HepG2 (cell line): ENCODE measurements at regions not wholly inside any gene's neighbourhood (a gene's known extent, or its start where the extent isn't known, plus 50 kb on each side); places are given as distances from the start of the nearest gene placed in this dataset.

ENCODE experiments used
- ATAC-seq: fragments of 200-7000 bp; cut with Tn5 transposase; 3 replicates; pipeline ENCODE4 v1.9.1; 2020; ENCODE audit warnings: mild to moderate bottlenecking, moderate library complexity
- BruUV-seq: library from RNA; stranded (reverse); fragments of 400-500 nt; replicated peaks from 2 replicates; lab custom pipeline; 2021; lab: Mats Ljungman, UMichigan
- CTCF ChIA-PET: fragments of 300-600 bp; formaldehyde crosslinking; extraction: SDS; loops from one replicate; lab custom pipeline; 2021; ENCODE audit warnings: low total read pairs, inconsistent platforms, low intra/inter-chr PET ratio; lab: Yijun Ruan, JAX
- POLR2A ChIA-PET: fragments of 350-600 bp; sonication (Branson Sonifier 250); formaldehyde crosslinking; loops from one replicate; lab custom pipeline; 2020; ENCODE audit warnings: antibody characterized with exemption, inconsistent platforms; lab: Yijun Ruan, JAX
- DNase-seq: peaks from one replicate; pipeline ENCODE4 v3.0.0-alpha.2; 2015; ENCODE audit warnings: low spot score
- FAIRE-seq: peaks from 3 replicates; lab custom pipeline; 2011; peaks lifted over from hg19 to GRCh38; lab: Jason Lieb, UNC
- H2AFZ ChIP-seq: one replicate; pipeline ENCODE4 v1.6.1; 2011; ENCODE audit warnings: low read length, inconsistent platforms
- H3K27ac ChIP-seq: fragments of 300-600 bp; 3 replicates; pipeline ENCODE4 v1.8.0; 2011; ENCODE audit warnings: mixed run types, mild to moderate bottlenecking, mixed read lengths, low read length, inconsistent platforms; ENCODE audit not compliant: insufficient read depth; ENCODE audit errors: extremely low read length
- H3K27me3 ChIP-seq, 2 experiments: fragments of 200-600 bp in 1 of 2; 2 replicates in 1 of 2; 3 replicates in 1 of 2; pipeline versions ENCODE4 v1.6.0 to v1.8.0; 2011; ENCODE audit warnings: low read length in 2 of 2, mild to moderate bottlenecking in 2 of 2, moderate library complexity in 2 of 2, inconsistent platforms in 1 of 2; ENCODE audit not compliant: insufficient read depth in 2 of 2, control insufficient read depth in 1 of 2
- H3K36me3 ChIP-seq, 2 experiments: fragments of 200-600 bp in 1 of 2; replicated peaks in 1 of 2; 2 replicates in 1 of 2; 3 replicates in 1 of 2; pipeline versions ENCODE4 v1.5.1 to v1.8.0; 2011; ENCODE audit warnings: low read length in 2 of 2, inconsistent platforms in 1 of 2; ENCODE audit not compliant: insufficient read depth in 2 of 2, control insufficient read depth in 1 of 2
- H3K4me1 ChIP-seq: 2 replicates; pipeline ENCODE4 v1.5.1; 2012; ENCODE audit warnings: low read length, inconsistent platforms; ENCODE audit not compliant: insufficient read depth
- H3K4me2 ChIP-seq: 2 replicates; pipeline ENCODE4 v1.6.0; 2011; ENCODE audit warnings: low read depth, low read length, inconsistent platforms
- H3K4me3 ChIP-seq, 3 experiments: fragments of 200-600 bp in 1 of 3; sonication (generic), shearing (Covaris generic) in 1 of 3; replicated peaks in 1 of 3; 2 replicates each; pipeline ENCODE4 v1.5.1; 2011 to 2016; ENCODE audit warnings: low read length in 3 of 3, inconsistent platforms in 2 of 3, low read depth in 2 of 3, mild to moderate bottlenecking in 2 of 3, control low read depth in 1 of 3, mixed read lengths in 1 of 3; ENCODE audit not compliant: insufficient read depth in 1 of 3
- H3K79me2 ChIP-seq: one replicate; pipeline ENCODE4 v1.6.1; 2011; ENCODE audit warnings: low read length, inconsistent platforms; ENCODE audit not compliant: insufficient read depth
- H3K9ac ChIP-seq: 2 replicates; pipeline ENCODE4 v1.6.0; 2011; ENCODE audit warnings: mild to moderate bottlenecking, low read depth, low read length, inconsistent platforms; ENCODE audit not compliant: insufficient read depth
- H3K9me3 ChIP-seq: 2 replicates; pipeline ENCODE4 v1.5.1; 2012; ENCODE audit warnings: mild to moderate bottlenecking, low read length
- H4K20me1 ChIP-seq: 2 replicates; pipeline ENCODE4 v1.6.0; 2011; ENCODE audit warnings: inconsistent platforms, mild to moderate bottlenecking, low read length, moderate library complexity; ENCODE audit not compliant: insufficient read depth
- AGO1 ChIP-seq: fragments of 200-400 bp; formaldehyde crosslinking; IDR thresholded peaks from 2 replicates; pipeline ENCODE4 v1.6.1; 2017; ENCODE audit warnings: mild to moderate bottlenecking, low read depth, low read length, moderate library complexity; ENCODE audit not compliant: poor library complexity, severe bottlenecking
- AKAP8 ChIP-seq: sonication (generic); formaldehyde crosslinking; IDR thresholded peaks from 2 replicates; pipeline ENCODE4 v1.5.1; 2020; ENCODE audit warnings: mild to moderate bottlenecking, missing genetic modification reagents
- DNMT1 ChIP-seq: sonication (generic); formaldehyde crosslinking; IDR thresholded peaks from 2 replicates; pipeline ENCODE4 v1.5.1; 2020; ENCODE audit warnings: mild to moderate bottlenecking, missing genetic modification reagents
- ETV5 ChIP-seq: IDR thresholded peaks from 2 replicates; pipeline ENCODE4 v1.6.1; 2018; ENCODE audit warnings: missing biosample characterization, missing genetic modification reagents, inconsistent platforms, borderline replicate concordance
- HHEX ChIP-seq: IDR thresholded peaks from 2 replicates; pipeline ENCODE4 v1.6.1; 2016; ENCODE audit warnings: control low read depth
- HMG20A ChIP-seq: IDR thresholded peaks from 2 replicates; pipeline ENCODE4 v1.6.1; 2016; ENCODE audit warnings: borderline replicate concordance
- MIER3 ChIP-seq: IDR thresholded peaks from 2 replicates; pipeline ENCODE4 v1.6.1; 2016; ENCODE audit warnings: missing compliant biosample characterization, borderline replicate concordance
- RBFOX2 ChIP-seq: fragments of 200-400 bp; formaldehyde crosslinking; IDR thresholded peaks from 2 replicates; pipeline ENCODE4 v1.6.1; 2017; ENCODE audit warnings: low read depth, mild to moderate bottlenecking, low read length
- SMAD3 ChIP-seq: sonication (generic); formaldehyde crosslinking; IDR thresholded peaks from 2 replicates; pipeline ENCODE4 v1.4.0; 2020; ENCODE audit warnings: missing genetic modification reagents
- XBP1 ChIP-seq: sonication (generic); formaldehyde crosslinking; IDR thresholded peaks from 2 replicates; pipeline ENCODE4 v1.5.0; 2020; ENCODE audit warnings: missing genetic modification reagents
- ZBTB4 ChIP-seq: sonication (generic); formaldehyde crosslinking; IDR thresholded peaks from 2 replicates; pipeline ENCODE4 v1.4.0; 2020; ENCODE audit warnings: missing genetic modification reagents, mild to moderate bottlenecking, borderline replicate concordance
- ZNF318 ChIP-seq: sonication (generic); formaldehyde crosslinking; IDR thresholded peaks from 2 replicates; pipeline ENCODE4 v1.4.0; 2020; ENCODE audit warnings: mild to moderate bottlenecking, missing genetic modification reagents
- ZNF614 ChIP-seq: IDR thresholded peaks from 2 replicates; pipeline ENCODE4 v1.6.1; 2018; ENCODE audit warnings: missing biosample characterization, missing genetic modification reagents, inconsistent platforms, borderline replicate concordance
- WGBS: methylation state at CpG from one replicate; pipeline ENCODE4 v1.1.6; 2017; ENCODE audit warnings: low lambda C conversion rate; 5-methylcytosine and 5-hydroxymethylcytosine counted together
- in situ Hi-C: cut with HindIII; loops from 2 replicates; pipeline ENCODE4 v1.10.0; 2017; ENCODE audit warnings: low pct_unique_long_range_greater_than_20kb; ENCODE audit not compliant: extremely low pct_ligation_motif_present
- intact Hi-C: fragments of 100-400 bp; cut with micrococcal nuclease; formaldehyde crosslinking; loops from one replicate; pipeline ENCODE4 v1.10.0; 2022; ENCODE audit not compliant: unreplicated experiment

GRCh38 chr3:110391042-110391441 is 680.6 kb upstream of the NECTIN3 start (continued):
- TF ChIP-seq ZBTB4 (CRISPR knock-in tag), result no peak
- TF ChIP-seq MIER3, result no peak
- no peak for TF ChIP-seq ZNF614
- TF ChIP-seq AGO1, result no peak
- no peak for TF ChIP-seq SMAD3 (CRISPR knock-in tag)
- no peak for TF ChIP-seq RBFOX2
- no peak for TF ChIP-seq ETV5

- POLR2A ChIA-PET, result no interaction called here
- Histone ChIP-seq H3K36me3 (no peaks in the 10 kb centered on the region), H3K27ac (no peak overlapping the region), H3K4me1 (peaks cover 13% of the 10 kb centered on the region), H2AFZ (no peak overlapping the region), H3K4me3 (no peak overlapping the region), H3K27me3 (no peaks in the 10 kb centered on the region), H3K4me2 (no peak overlapping the region), H3K9me3 (no peaks in the 10 kb centered on the region), H4K20me1 (no peaks in the 10 kb centered on the region), H3K9ac (no peak overlapping the region), H3K79me2 (no peaks in the 10 kb centered on the region)
- CTCF ChIA-PET, result no interaction called here
- intact Hi-C loops (no loop called here), in situ Hi-C loops (no loop called here)
- FAIRE-seq, result no peak
- BruUV-seq, result no TSS peak
- WGBS, result 34% methylated on average over 7 of the region's 7 CpGs
- DNase-seq, result no peak
- no peak for ATAC-seq
- TF ChIP-seq ZNF318 (CRISPR knock-in tag) (no peak), XBP1 (CRISPR knock-in tag) (no peak), AKAP8 (no peak), HMG20A (CRISPR knock-in tag) (no peak), HHEX (no peak), DNMT1 (CRISPR knock-in tag) (no peak)
Measured at GRCh38 chr3:110391640-110392395, 679.8 kb upstream of the NECTIN3 start.
